ENCODE measurements at regions not wholly inside any gene's neighbourhood (a gene's known extent, or its start where the extent isn't known, plus 50 kb on each side); places are given as distances from the start of the nearest gene placed in this dataset.

- DNase-seq = no peak
These were observed 115.3 kb upstream of the SMAD3 start for GRCh38 chr15:66950114-66950513.

- no peak for DNase-seq
These were observed 113.7 kb upstream of the SMAD3 start for GRCh38 chr15:66951531-66952320.

GRCh38 chr15:66952756-66953522 lies 112.5 kb upstream of the SMAD3 start:
- DNase-seq = no peak

- no peak for DNase-seq
These were observed 111.7 kb upstream of the SMAD3 start for GRCh38 chr15:66953523-66954229.

GRCh38 chr15:66954601-66955000 lies 110.8 kb upstream of the SMAD3 start:
- no peak for DNase-seq

GRCh38 chr15:66955001-66955516 lies 110.3 kb upstream of the SMAD3 start:
- DNase-seq = no peak

- DNase-seq = no peak
These were observed 109.4 kb upstream of the SMAD3 start for GRCh38 chr15:66955871-66956585.

- DNase-seq = no peak
These were observed 108.6 kb upstream of the SMAD3 start for GRCh38 chr15:66956672-66957430.

GRCh38 chr15:66957431-66957720 lies 108.0 kb upstream of the SMAD3 start:
- no peak for DNase-seq

- DNase-seq = no peak
These were observed 106.3 kb upstream of the SMAD3 start for GRCh38 chr15:66959066-66959465.

GRCh38 chr15:66959875-66960274 lies 105.5 kb upstream of the SMAD3 start:
- no peak for DNase-seq

GRCh38 chr15:66960519-66960918 lies 104.9 kb upstream of the SMAD3 start:
- DNase-seq = no peak

GRCh38 chr15:66961407-66961884 lies 104.0 kb upstream of the SMAD3 start:
- no peak for DNase-seq

GRCh38 chr15:66961901-66962300 lies 103.5 kb upstream of the SMAD3 start:
- no peak for DNase-seq

GRCh38 chr15:66962522-66962921 lies 102.9 kb upstream of the SMAD3 start:
- DNase-seq = no peak

GRCh38 chr15:66963084-66963483 lies 102.3 kb upstream of the SMAD3 start:
- no peak for DNase-seq

GRCh38 chr15:66963710-66964109 lies 101.7 kb upstream of the SMAD3 start:
- no peak for DNase-seq

- DNase-seq = no peak
These were observed 101.2 kb upstream of the SMAD3 start for GRCh38 chr15:66964111-66964738.

- DNase-seq = no peak
These were observed 100.6 kb upstream of the SMAD3 start for GRCh38 chr15:66964791-66965190.

- DNase-seq = no peak
These were observed 100.1 kb upstream of the SMAD3 start for GRCh38 chr15:66965201-66965900.

GRCh38 chr15:66966256-66966655 lies 99.1 kb upstream of the SMAD3 start:
- DNase-seq = peak in 1 of 2 donors; percentile 22
